ENCODE measurements at regions not wholly inside any gene's neighbourhood (a gene's known extent, or its start where the extent isn't known, plus 50 kb on each side); places are given as distances from the start of the nearest gene placed in this dataset.

DNA sequence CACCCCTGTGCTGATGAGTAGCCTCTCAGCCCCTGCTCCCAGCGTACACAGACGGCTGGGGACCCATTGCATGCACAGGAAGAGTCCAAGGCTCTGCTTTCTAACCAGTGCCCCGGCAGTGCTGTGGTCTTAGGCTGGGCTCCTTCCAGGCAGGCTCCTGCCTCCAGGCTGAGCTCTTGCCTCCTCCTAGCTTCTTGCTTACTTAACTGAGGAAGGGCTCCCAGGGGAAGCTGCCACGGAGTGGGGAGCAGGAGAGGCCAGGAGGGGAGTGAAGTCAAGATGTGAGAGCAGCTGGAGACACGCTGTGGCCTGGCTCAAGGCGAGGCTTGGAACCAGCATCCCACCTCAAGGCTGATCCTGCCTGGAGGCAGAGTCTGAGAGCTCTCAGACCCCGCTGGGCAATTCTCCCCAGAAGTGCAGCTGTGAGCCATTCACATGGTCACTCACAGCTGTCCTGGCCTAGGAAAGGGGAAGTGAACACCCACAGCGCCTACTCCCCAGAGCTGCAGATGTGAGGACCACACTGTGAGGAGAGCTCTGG lies 141.0 kb downstream of the TBXT start:
- Histone ChIP-seq H3K27ac (ENCODE audit: low read length) (no peak overlapping the region), H3K27me3 (ENCODE audit: low read depth, low read length) (no peaks in the 10 kb centered on the region), H3K9me3 (ENCODE audit: control insufficient read depth in 1 of 2, low read length in 2 of 2) (no peaks in the 10 kb centered on the region), H3K36me3 (ENCODE audit: control insufficient read depth in 1 of 2, insufficient read depth in 2 of 2, low read length in 2 of 2) (no peaks in the 10 kb centered on the region), H3K4me1 (ENCODE audit: control insufficient read depth in 1 of 2, insufficient read depth in 2 of 2, low read length in 2 of 2) (no peaks in the 10 kb centered on the region), H3K4me3 (ENCODE audit: low read depth in 1 of 2, low read length in 2 of 2) (no peak overlapping the region)

DNA sequence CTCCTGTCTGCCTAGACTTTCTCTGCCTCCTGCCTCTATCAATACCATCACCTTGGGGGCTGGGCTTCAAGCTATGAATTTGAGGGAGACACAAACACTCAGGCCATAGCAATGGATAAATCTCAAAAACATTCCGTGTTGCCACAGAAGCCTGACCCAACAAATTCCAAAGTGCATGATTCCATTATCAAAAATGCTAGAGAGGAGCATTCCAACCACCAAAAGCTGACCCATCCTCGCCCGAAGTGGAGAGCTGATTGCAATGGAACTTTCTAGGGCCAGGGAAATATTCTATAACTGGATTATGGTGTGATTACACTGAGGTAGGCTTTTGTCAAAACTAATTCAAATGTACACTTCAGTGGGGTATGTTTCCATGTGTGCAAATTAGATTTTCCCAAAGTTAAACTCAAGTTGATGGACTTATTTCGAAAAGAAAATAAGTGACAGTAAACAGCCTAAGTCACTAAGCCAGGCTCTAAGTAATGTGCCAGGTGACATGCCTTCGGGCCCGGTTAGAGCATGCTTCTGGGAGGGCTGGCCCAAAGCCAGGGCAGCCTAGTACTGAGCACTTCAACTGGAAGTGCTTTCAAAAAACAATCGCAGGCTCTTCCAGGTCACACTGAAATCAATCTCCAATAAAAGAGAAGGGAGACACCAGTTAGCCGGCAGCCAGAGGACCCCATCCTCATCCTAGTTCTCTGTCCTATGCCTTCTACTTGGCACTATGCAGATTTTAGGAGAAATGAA lies 142.3 kb downstream of the TBXT start:
- Histone ChIP-seq H3K4me3 (ENCODE audit: low read depth in 1 of 2, low read length in 2 of 2) (no peak overlapping the region), H3K4me1 (ENCODE audit: control insufficient read depth in 1 of 2, insufficient read depth in 2 of 2, low read length in 2 of 2) (no peaks in the 10 kb centered on the region), H3K9me3 (ENCODE audit: control insufficient read depth in 1 of 2, low read length in 2 of 2) (no peaks in the 10 kb centered on the region), H3K27me3 (ENCODE audit: low read depth, low read length) (no peaks in the 10 kb centered on the region), H3K27ac (ENCODE audit: low read length) (no peak overlapping the region), H3K36me3 (ENCODE audit: control insufficient read depth in 1 of 2, insufficient read depth in 2 of 2, low read length in 2 of 2) (no peaks in the 10 kb centered on the region)

GRCh38 chr6:166024252-166024651 lies 143.4 kb downstream of the TBXT start:
- Histone ChIP-seq H3K27me3 (ENCODE audit: low read depth, low read length) (no peaks in the 10 kb centered on the region), H3K4me1 (ENCODE audit: control insufficient read depth in 1 of 2, insufficient read depth in 2 of 2, low read length in 2 of 2) (no peaks in the 10 kb centered on the region), H3K27ac (ENCODE audit: low read length) (no peak overlapping the region), H3K4me3 (ENCODE audit: low read depth in 1 of 2, low read length in 2 of 2) (no peak overlapping the region), H3K9me3 (ENCODE audit: control insufficient read depth in 1 of 2, low read length in 2 of 2) (no peaks in the 10 kb centered on the region), H3K36me3 (ENCODE audit: control insufficient read depth in 1 of 2, insufficient read depth in 2 of 2, low read length in 2 of 2) (no peaks in the 10 kb centered on the region)

- Histone ChIP-seq H3K27ac (ENCODE audit: low read length) (no peak overlapping the region), H3K27me3 (ENCODE audit: low read depth, low read length) (no peaks in the 10 kb centered on the region), H3K4me3 (ENCODE audit: low read depth in 1 of 2, low read length in 2 of 2) (no peak overlapping the region), H3K9me3 (ENCODE audit: control insufficient read depth in 1 of 2, low read length in 2 of 2) (no peaks in the 10 kb centered on the region), H3K36me3 (ENCODE audit: control insufficient read depth in 1 of 2, insufficient read depth in 2 of 2, low read length in 2 of 2) (no peaks in the 10 kb centered on the region), H3K4me1 (ENCODE audit: control insufficient read depth in 1 of 2, insufficient read depth in 2 of 2, low read length in 2 of 2) (no peaks in the 10 kb centered on the region)
Observed at GRCh38 chr6:166023273-166023989, 144.2 kb downstream of the TBXT start.

GRCh38 chr6:166021429-166021828 lies 146.2 kb downstream of the TBXT start:
- no peak overlapping the region for H3K27ac ChIP-seq (ENCODE audit: low read length)
- H3K4me1 ChIP-seq (ENCODE audit: control insufficient read depth in 1 of 2, insufficient read depth in 2 of 2, low read length in 2 of 2), result no peaks in the 10 kb centered on the region
- no peaks in the 10 kb centered on the region for H3K27me3 ChIP-seq (ENCODE audit: low read depth, low read length)
- H3K36me3 ChIP-seq (ENCODE audit: control insufficient read depth in 1 of 2, insufficient read depth in 2 of 2, low read length in 2 of 2), result no peaks in the 10 kb centered on the region
- peaks cover 0 to 7% of the 10 kb centered on the region in 2 donors for H3K9me3 ChIP-seq (ENCODE audit: control insufficient read depth in 1 of 2, low read length in 2 of 2)
- no peak overlapping the region for H3K4me3 ChIP-seq (ENCODE audit: low read depth in 1 of 2, low read length in 2 of 2)

DNA sequence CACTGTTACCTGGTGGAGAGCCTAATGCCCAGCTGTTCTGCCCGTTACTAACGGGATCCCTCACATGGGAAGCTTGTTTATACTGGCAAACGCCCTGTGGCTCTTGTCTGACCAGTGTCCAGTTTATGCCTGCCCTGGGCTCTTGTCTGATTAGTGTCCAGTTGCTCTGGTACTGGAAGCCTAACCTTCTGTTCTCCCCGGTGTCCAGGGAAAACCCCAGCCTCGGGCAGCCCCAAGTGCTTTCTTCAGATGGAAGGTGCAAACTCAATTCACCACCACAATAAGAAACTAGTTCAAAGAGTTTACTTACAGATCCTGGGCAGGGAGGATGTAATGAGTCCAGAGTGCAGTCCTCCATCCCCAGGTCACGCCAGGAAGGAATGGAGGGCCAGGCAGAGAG lies 148.4 kb downstream of the TBXT start:
- Histone ChIP-seq H3K4me3 (ENCODE audit: low read depth in 1 of 2, low read length in 2 of 2) (no peak overlapping the region), H3K27ac (ENCODE audit: low read length) (no peak overlapping the region), H3K9me3 (ENCODE audit: control insufficient read depth in 1 of 2, low read length in 2 of 2) (peaks cover 0 to 7% of the 10 kb centered on the region in 2 donors), H3K27me3 (ENCODE audit: low read depth, low read length) (no peaks in the 10 kb centered on the region), H3K4me1 (ENCODE audit: control insufficient read depth in 1 of 2, insufficient read depth in 2 of 2, low read length in 2 of 2) (no peaks in the 10 kb centered on the region), H3K36me3 (ENCODE audit: control insufficient read depth in 1 of 2, insufficient read depth in 2 of 2, low read length in 2 of 2) (no peaks in the 10 kb centered on the region)

DNA sequence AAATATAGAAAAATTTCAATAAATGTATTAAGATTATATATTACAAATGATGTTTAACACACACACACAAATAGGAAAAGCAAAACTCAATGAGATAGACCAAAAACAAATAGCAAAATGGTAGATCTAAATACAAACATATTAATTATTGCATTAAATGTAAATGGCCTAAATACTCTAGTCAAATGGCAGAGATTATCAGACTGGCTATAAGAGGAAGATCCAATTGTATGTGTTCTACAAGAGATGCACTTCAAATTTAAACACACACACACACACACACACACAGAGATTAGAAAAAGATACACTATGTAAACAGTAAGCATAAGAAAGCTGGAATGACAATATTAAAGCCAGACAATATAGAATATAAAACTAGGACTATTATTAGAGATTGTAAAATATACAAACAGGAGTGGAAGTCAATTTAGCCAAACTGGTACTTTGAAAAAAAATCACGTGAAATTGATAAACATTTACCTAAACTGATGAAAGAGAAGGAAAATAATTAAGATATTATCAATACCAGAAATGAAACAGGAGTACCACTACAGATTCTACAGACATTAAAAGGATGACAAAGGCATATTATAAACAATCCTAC lies 150.5 kb downstream of the TBXT start:
- Histone ChIP-seq H3K9me3 (ENCODE audit: control insufficient read depth in 1 of 2, low read length in 2 of 2) (peaks cover 0 to 7% of the 10 kb centered on the region in 2 donors), H3K27me3 (ENCODE audit: low read depth, low read length) (no peaks in the 10 kb centered on the region), H3K4me3 (ENCODE audit: low read depth in 1 of 2, low read length in 2 of 2) (no peak overlapping the region), H3K36me3 (ENCODE audit: control insufficient read depth in 1 of 2, insufficient read depth in 2 of 2, low read length in 2 of 2) (no peaks in the 10 kb centered on the region), H3K4me1 (ENCODE audit: control insufficient read depth in 1 of 2, insufficient read depth in 2 of 2, low read length in 2 of 2) (no peaks in the 10 kb centered on the region), H3K27ac (ENCODE audit: low read length) (no peak overlapping the region)

DNA sequence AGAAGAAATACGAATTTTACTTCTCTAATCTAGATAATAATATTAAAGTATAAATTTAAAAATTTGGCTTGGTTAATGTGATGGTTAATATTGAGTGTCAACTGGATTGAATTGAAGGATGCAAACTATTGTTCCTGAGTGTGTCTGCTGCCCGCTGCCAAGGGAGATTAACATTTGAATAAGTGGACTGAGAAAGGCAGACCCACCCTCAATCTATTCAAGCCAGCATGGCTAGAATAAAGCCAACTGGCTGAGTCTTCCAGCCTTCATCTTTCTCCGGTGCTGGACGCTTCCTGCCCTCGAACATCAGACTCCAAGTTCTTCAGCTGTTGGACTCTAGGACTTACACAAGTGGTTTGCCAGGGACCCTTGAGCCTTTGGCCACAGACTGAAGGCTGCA lies 152.7 kb downstream of the TBXT start:
- H3K4me3 ChIP-seq (ENCODE audit: low read depth in 1 of 2, low read length in 2 of 2), result no peak overlapping the region
- no peak overlapping the region for H3K27ac ChIP-seq (ENCODE audit: low read length)
- no peaks in the 10 kb centered on the region for H3K36me3 ChIP-seq (ENCODE audit: control insufficient read depth in 1 of 2, insufficient read depth in 2 of 2, low read length in 2 of 2)
- H3K4me1 ChIP-seq (ENCODE audit: control insufficient read depth in 1 of 2, insufficient read depth in 2 of 2, low read length in 2 of 2), result peaks cover 0 to under 1% of the 10 kb centered on the region in 2 donors
- H3K27me3 ChIP-seq (ENCODE audit: low read depth, low read length), result no peaks in the 10 kb centered on the region
- H3K9me3 ChIP-seq (ENCODE audit: control insufficient read depth in 1 of 2, low read length in 2 of 2), result peaks cover 0 to 7% of the 10 kb centered on the region in 2 donors

- Histone ChIP-seq H3K36me3 (ENCODE audit: control insufficient read depth in 1 of 2, insufficient read depth in 2 of 2, low read length in 2 of 2) (no peaks in the 10 kb centered on the region), H3K4me3 (ENCODE audit: low read depth in 1 of 2, low read length in 2 of 2) (no peak overlapping the region), H3K27me3 (ENCODE audit: low read depth, low read length) (peaks cover 17% of the 10 kb centered on the region), H3K27ac (ENCODE audit: low read length) (no peak overlapping the region), H3K9me3 (ENCODE audit: control insufficient read depth in 1 of 2, low read length in 2 of 2) (no peaks in the 10 kb centered on the region), H3K4me1 (ENCODE audit: control insufficient read depth in 1 of 2, insufficient read depth in 2 of 2, low read length in 2 of 2) (peaks cover 5 to 35% of the 10 kb centered on the region in 2 donors)
Observed at GRCh38 chr6:166010136-166010960, 157.3 kb downstream of the TBXT start.

GRCh38 chr6:166009385-166010031 lies 158.1 kb downstream of the TBXT start:
- H3K27ac ChIP-seq (ENCODE audit: low read length), result no peak overlapping the region
- H3K36me3 ChIP-seq (ENCODE audit: control insufficient read depth in 1 of 2, insufficient read depth in 2 of 2, low read length in 2 of 2), result no peaks in the 10 kb centered on the region
- H3K27me3 ChIP-seq (ENCODE audit: low read depth, low read length), result peaks cover 17% of the 10 kb centered on the region
- H3K9me3 ChIP-seq (ENCODE audit: control insufficient read depth in 1 of 2, low read length in 2 of 2), result no peaks in the 10 kb centered on the region
- peaks cover 5 to 35% of the 10 kb centered on the region in 2 donors for H3K4me1 ChIP-seq (ENCODE audit: control insufficient read depth in 1 of 2, insufficient read depth in 2 of 2, low read length in 2 of 2)
- H3K4me3 ChIP-seq (ENCODE audit: low read depth in 1 of 2, low read length in 2 of 2), result peak overlapping the region; percentile 35 to 66

Measured in muscle layer of duodenum (tissue), 2 donors.